ENCODE measurements at regions not wholly inside any gene's neighbourhood (a gene's known extent, or its start where the extent isn't known, plus 50 kb on each side); places are given as distances from the start of the nearest gene placed in this dataset.

- TF ChIP-seq CTCF (IDR thresholded peaks at IDR 0.05; ENCODE audit: insufficient read depth, low read length): no peak
- no peak overlapping the region for H3K4me3 ChIP-seq (ENCODE audit: low read depth, low read length)
Observed at GRCh38 chr16:9254863-9255262, 163.4 kb downstream of the HAPSTR1 start.

DNA sequence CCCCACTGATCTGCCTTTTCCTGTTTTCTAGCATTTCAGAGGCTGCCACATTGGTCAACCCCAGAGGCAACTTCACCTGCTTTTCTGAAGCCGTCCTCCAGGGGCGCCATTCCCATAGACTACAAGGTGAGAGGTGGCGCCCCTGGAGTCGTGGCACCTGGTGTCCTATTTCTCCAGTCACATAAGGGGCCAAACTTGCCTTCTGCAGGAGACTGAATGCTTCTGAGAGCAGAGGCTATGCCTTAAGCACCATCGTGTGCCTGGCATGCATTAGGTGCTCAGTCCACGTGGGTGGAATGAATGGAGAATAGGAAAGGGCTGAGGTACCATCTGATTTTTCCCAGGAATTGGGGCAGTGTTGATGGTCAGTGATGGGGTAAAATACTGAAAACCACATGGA is 164.8 kb downstream of the HAPSTR1 start:
- no peak overlapping the region for H3K4me3 ChIP-seq (ENCODE audit: low read depth, low read length)
- no peak for DNase-seq (ENCODE audit: low read depth)
- TF ChIP-seq CTCF (IDR thresholded peaks at IDR 0.05; ENCODE audit: insufficient read depth, low read length): peak; percentile 50

More at GRCh38 chr16:9254863-9255262, 163.4 kb downstream of the HAPSTR1 start:
- DNase-seq (ENCODE audit: low read depth): no peak

DNA sequence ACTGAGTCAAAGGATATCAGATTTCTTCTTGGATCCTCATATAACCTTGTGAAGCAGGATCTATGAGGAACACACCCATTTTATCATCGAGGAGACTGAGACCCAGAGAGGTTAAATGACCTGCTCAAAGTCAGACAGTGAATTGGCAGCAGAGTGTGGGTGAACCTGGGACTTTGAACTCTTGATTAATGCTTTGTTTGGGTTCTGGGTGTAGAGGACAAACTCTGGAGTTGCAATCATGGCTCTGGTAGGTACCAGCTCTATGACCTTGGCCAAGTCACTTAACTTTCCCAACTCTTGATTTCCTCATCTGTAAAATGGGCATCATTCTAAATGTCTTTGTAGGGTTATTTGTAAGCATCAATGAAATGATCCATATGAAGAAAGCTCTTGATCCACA is 166.4 kb downstream of the HAPSTR1 start:
- no peak overlapping the region for H3K4me3 ChIP-seq (ENCODE audit: low read depth, low read length)
- no peak for DNase-seq (ENCODE audit: low read depth)
- no peak for TF ChIP-seq CTCF (IDR thresholded peaks at IDR 0.05; ENCODE audit: insufficient read depth, low read length)

GRCh38 chr16:9258423-9259051 is 167.1 kb downstream of the HAPSTR1 start:
- peak; percentile 31 for DNase-seq (ENCODE audit: low read depth)
- no peak overlapping the region for H3K4me3 ChIP-seq (ENCODE audit: low read depth, low read length)
- peak; percentile 61 for TF ChIP-seq CTCF (IDR thresholded peaks at IDR 0.05; ENCODE audit: insufficient read depth, low read length)

DNA sequence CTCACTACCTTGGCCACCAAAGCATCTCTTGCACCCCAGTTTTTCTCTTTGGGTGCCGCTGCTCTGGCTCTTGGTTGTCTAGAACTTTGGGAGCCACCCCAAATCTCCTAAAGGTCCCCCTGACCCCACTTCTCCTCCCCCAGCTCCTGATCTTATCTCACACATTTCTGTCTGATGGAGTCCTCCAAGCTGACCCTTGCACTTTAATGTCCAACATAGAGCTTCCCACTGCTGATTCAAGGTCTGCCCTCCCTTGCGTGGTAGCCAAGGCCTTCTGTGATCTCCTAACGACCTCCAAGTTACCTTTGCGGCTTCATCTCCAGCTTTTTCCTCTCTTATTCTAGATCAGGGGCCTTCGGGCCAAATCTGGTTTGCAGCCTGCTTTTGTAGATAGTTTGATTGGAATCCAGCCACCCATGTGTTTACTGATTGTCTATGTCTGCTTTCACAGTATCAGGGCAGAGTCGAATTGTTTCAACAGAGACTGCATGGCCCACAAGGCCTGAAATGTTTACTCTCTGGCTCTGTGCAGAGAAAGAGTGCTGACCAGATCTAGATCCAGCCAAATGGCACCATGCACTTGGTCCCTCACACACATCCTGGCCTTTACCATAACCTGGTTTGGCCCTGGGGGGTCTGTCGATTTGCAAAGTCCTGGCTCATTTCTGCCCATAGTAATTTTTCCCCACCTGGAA is 168.6 kb downstream of the HAPSTR1 start:
- TF ChIP-seq CTCF (IDR thresholded peaks at IDR 0.05; ENCODE audit: insufficient read depth, low read length): no peak
- DNase-seq (ENCODE audit: low read depth): no peak
- H3K4me3 ChIP-seq (ENCODE audit: low read depth, low read length): no peak overlapping the region

- TF ChIP-seq CTCF (IDR thresholded peaks at IDR 0.05; ENCODE audit: insufficient read depth, low read length): no peak
- no peak for DNase-seq (ENCODE audit: low read depth)
- H3K4me3 ChIP-seq (ENCODE audit: low read depth, low read length): no peak overlapping the region
Observed at GRCh38 chr16:9260666-9261065, 169.2 kb downstream of the HAPSTR1 start.

Measured in fibroblast of the aortic adventitia (primary cell).